ENCODE measurements at regions not wholly inside any gene's neighbourhood (a gene's known extent, or its start where the extent isn't known, plus 50 kb on each side); places are given as distances from the start of the nearest gene placed in this dataset.

- Histone ChIP-seq H3K9me3 (ENCODE audit: low read length) (no peaks in the 10 kb centered on the region), H3K4me2 (ENCODE audit: low read length) (no peak overlapping the region), H3K4me3 (ENCODE audit: low read depth, low read length, poor library complexity, severe bottlenecking) (no peak overlapping the region), H2AFZ (ENCODE audit: low read length) (no peak overlapping the region), H3K27me3 (ENCODE audit: insufficient read depth, low read length) (no peaks in the 10 kb centered on the region), H3K9ac (ENCODE audit: low read length) (no peak overlapping the region), H3K9me2 (ENCODE audit: low read depth, low read length) (no peaks in the 10 kb centered on the region), H3K27ac (ENCODE audit: low read depth, low read length, poor library complexity, severe bottlenecking) (no peak overlapping the region), H3K4me1 (ENCODE audit: insufficient read depth, low read length, severe bottlenecking) (no peaks in the 10 kb centered on the region), H4K20me1 (ENCODE audit: insufficient read depth, low read length) (no peaks in the 10 kb centered on the region), H3K36me3 (ENCODE audit: insufficient read depth, low read length) (no peaks in the 10 kb centered on the region), H3F3A (ENCODE audit: insufficient read depth, low read length) (no peaks in the 10 kb centered on the region), H3K79me2 (ENCODE audit: insufficient read depth, low read length) (no peaks in the 10 kb centered on the region)
- TF ChIP-seq CTCF (IDR thresholded peaks at IDR 0.05; ENCODE audit: low read length): no peak
- TF ChIP-seq EZH2 (IDR thresholded peaks at IDR 0.05; ENCODE audit: borderline replicate concordance, low read length): no peak
Measured at GRCh38 chr12:127642208-127642607, 624.8 kb upstream of the TMEM132C start.

- H3K36me3 ChIP-seq (ENCODE audit: insufficient read depth, low read length): no peaks in the 10 kb centered on the region
Measured at GRCh38 chr12:127648321-127648720, 618.6 kb upstream of the TMEM132C start.

GRCh38 chr12:127649961-127650360, 617.0 kb upstream of the TMEM132C start:
- H3K79me2 ChIP-seq (ENCODE audit: insufficient read depth, low read length): no peaks in the 10 kb centered on the region
- H3K9me3 ChIP-seq (ENCODE audit: low read length): no peaks in the 10 kb centered on the region
- no peaks in the 10 kb centered on the region for H3K9me2 ChIP-seq (ENCODE audit: low read depth, low read length)
- no peak for TF ChIP-seq CTCF (IDR thresholded peaks at IDR 0.05; ENCODE audit: low read length)
- TF ChIP-seq EZH2 (IDR thresholded peaks at IDR 0.05; ENCODE audit: borderline replicate concordance, low read length): no peak
- no peaks in the 10 kb centered on the region for H4K20me1 ChIP-seq (ENCODE audit: insufficient read depth, low read length)
- no peaks in the 10 kb centered on the region for H3K4me1 ChIP-seq (ENCODE audit: insufficient read depth, low read length, severe bottlenecking)
- H3K27ac ChIP-seq (ENCODE audit: low read depth, low read length, poor library complexity, severe bottlenecking): no peak overlapping the region
- H3F3A ChIP-seq (ENCODE audit: insufficient read depth, low read length): no peaks in the 10 kb centered on the region
- no peaks in the 10 kb centered on the region for H3K27me3 ChIP-seq (ENCODE audit: insufficient read depth, low read length)
- H3K4me2 ChIP-seq (ENCODE audit: low read length): no peak overlapping the region
- H2AFZ ChIP-seq (ENCODE audit: low read length): no peak overlapping the region
- H3K9ac ChIP-seq (ENCODE audit: low read length): no peak overlapping the region
- H3K4me3 ChIP-seq (ENCODE audit: low read depth, low read length, poor library complexity, severe bottlenecking): no peak overlapping the region
- no peaks in the 10 kb centered on the region for H3K36me3 ChIP-seq (ENCODE audit: insufficient read depth, low read length)

More at GRCh38 chr12:127648321-127648720, 618.6 kb upstream of the TMEM132C start:
- no peak overlapping the region for H3K4me2 ChIP-seq (ENCODE audit: low read length)
- no peaks in the 10 kb centered on the region for H3K9me3 ChIP-seq (ENCODE audit: low read length)
- no peaks in the 10 kb centered on the region for H3K9me2 ChIP-seq (ENCODE audit: low read depth, low read length)
- no peaks in the 10 kb centered on the region for H3F3A ChIP-seq (ENCODE audit: insufficient read depth, low read length)
- H3K9ac ChIP-seq (ENCODE audit: low read length): no peak overlapping the region
- H3K4me3 ChIP-seq (ENCODE audit: low read depth, low read length, poor library complexity, severe bottlenecking): no peak overlapping the region
- H4K20me1 ChIP-seq (ENCODE audit: insufficient read depth, low read length): no peaks in the 10 kb centered on the region
- H3K27me3 ChIP-seq (ENCODE audit: insufficient read depth, low read length): no peaks in the 10 kb centered on the region
- H2AFZ ChIP-seq (ENCODE audit: low read length): no peak overlapping the region
- no peak overlapping the region for H3K27ac ChIP-seq (ENCODE audit: low read depth, low read length, poor library complexity, severe bottlenecking)
- H3K4me1 ChIP-seq (ENCODE audit: insufficient read depth, low read length, severe bottlenecking): no peaks in the 10 kb centered on the region
- TF ChIP-seq EZH2 (IDR thresholded peaks at IDR 0.05; ENCODE audit: borderline replicate concordance, low read length): no peak
- no peak for TF ChIP-seq CTCF (IDR thresholded peaks at IDR 0.05; ENCODE audit: low read length)
- no peaks in the 10 kb centered on the region for H3K79me2 ChIP-seq (ENCODE audit: insufficient read depth, low read length)
